Liver (tissue), 8 donors: ENCODE measurements at regions not wholly inside any gene's neighbourhood (a gene's known extent, or its start where the extent isn't known, plus 50 kb on each side); places are given as distances from the start of the nearest gene placed in this dataset.

Experiments
- DNase-seq: peaks from one replicate; pipeline ENCODE4 v3.0.0-alpha.2; 2017; ENCODE audit warnings: low spot score
- H3K27ac ChIP-seq, 2 donors: one replicate each; pipeline ENCODE4 v1.7.0; 2013; ENCODE audit warnings: inconsistent platforms in 2 of 2, low read length in 2 of 2, control low read depth in 1 of 2, low read depth in 1 of 2, mild to moderate bottlenecking in 1 of 2
- H3K27me3 ChIP-seq, 4 donors: one replicate each; pipeline versions ENCODE4 v1.6.1 to v1.7.0; 2013; ENCODE audit warnings: low read length in 3 of 4, inconsistent platforms in 1 of 4, mild to moderate bottlenecking in 1 of 4, moderate library complexity in 1 of 4; ENCODE audit not compliant: control insufficient read depth in 4 of 4, insufficient read depth in 4 of 4
- H3K36me3 ChIP-seq, 4 donors: one replicate each; pipeline versions ENCODE4 v1.6.1 to v1.7.0; 2013; ENCODE audit warnings: low read length in 3 of 4, mild to moderate bottlenecking in 3 of 4, low read depth in 1 of 4, moderate library complexity in 1 of 4; ENCODE audit not compliant: control insufficient read depth in 4 of 4, insufficient read depth in 3 of 4
- H3K4me1 ChIP-seq, 4 donors: one replicate each; pipeline versions ENCODE4 v1.6.1 to v1.7.0; 2013; ENCODE audit warnings: low read length in 3 of 4, mild to moderate bottlenecking in 3 of 4, moderate library complexity in 1 of 4; ENCODE audit not compliant: control insufficient read depth in 4 of 4, insufficient read depth in 4 of 4
- H3K4me3 ChIP-seq, 3 donors: one replicate each; pipeline versions ENCODE4 v1.6.1 to v1.7.0; 2013; ENCODE audit warnings: low read length in 3 of 3, control low read depth in 1 of 3, low read depth in 1 of 3, mild to moderate bottlenecking in 1 of 3
- H3K9ac ChIP-seq, 2 donors: one replicate each; pipeline ENCODE4 v1.7.0; 2013; ENCODE audit warnings: low read length in 2 of 2, mild to moderate bottlenecking in 2 of 2, moderate library complexity in 2 of 2, control low read depth in 1 of 2, low read depth in 1 of 2
- H3K9me3 ChIP-seq, 4 donors: one replicate each; pipeline versions ENCODE4 v1.6.1 to v1.7.0; 2013; ENCODE audit warnings: low read length in 3 of 4; ENCODE audit not compliant: control insufficient read depth in 4 of 4
- CTCF ChIP-seq: fragments of 150-350 bp; IDR thresholded peaks from 2 replicates; pipeline ENCODE4 v1.5.1; 2017; ENCODE audit warnings: improper control_type of control experiment, low read depth, low read length; ENCODE audit not compliant: missing input control
- EGR1 ChIP-seq, 2 donors: IDR thresholded peaks; 2 replicates each; pipeline ENCODE4 v1.6.1; 2016 to 2018; ENCODE audit warnings: antibody characterized with exemption in 2 of 2, low read depth in 2 of 2
- FOXA1 ChIP-seq: IDR thresholded peaks from 2 replicates; pipeline ENCODE4 v1.6.1; 2016; ENCODE audit warnings: antibody characterized with exemption
- FOXA2 ChIP-seq: IDR thresholded peaks from 2 replicates; pipeline ENCODE4 v1.6.1; 2016; ENCODE audit warnings: antibody characterized with exemption
- HNF4A ChIP-seq, 2 donors: conservative IDR thresholded peaks; 2 replicates each; pipeline ENCODE4 v1.6.1; 2016; ENCODE audit warnings: antibody characterized with exemption in 2 of 2, mild to moderate bottlenecking in 2 of 2
- JUND ChIP-seq, 2 donors: IDR thresholded peaks; 2 replicates each; pipeline ENCODE4 v1.6.1; 2016; ENCODE audit warnings: antibody characterized with exemption in 2 of 2
- NR2F2 ChIP-seq: IDR thresholded peaks from 2 replicates; pipeline ENCODE4 v1.6.1; 2016; ENCODE audit warnings: antibody characterized with exemption
- RAD21 ChIP-seq, 2 donors: IDR thresholded peaks; 2 replicates each; pipeline ENCODE4 v1.6.1; 2016; ENCODE audit warnings: antibody characterized with exemption in 2 of 2, mild to moderate bottlenecking in 2 of 2
- REST ChIP-seq: IDR thresholded peaks from 2 replicates; pipeline ENCODE4 v1.6.1; 2016; ENCODE audit warnings: antibody characterized with exemption, mild to moderate bottlenecking
- TAF1 ChIP-seq: conservative IDR thresholded peaks from 2 replicates; pipeline ENCODE4 v1.6.1; 2016; ENCODE audit warnings: antibody characterized with exemption, mild to moderate bottlenecking
- YY1 ChIP-seq: IDR thresholded peaks from 2 replicates; pipeline ENCODE4 v1.6.1; 2016; ENCODE audit warnings: antibody characterized with exemption, mild to moderate bottlenecking
- ZBTB33 ChIP-seq: IDR thresholded peaks from 2 replicates; pipeline ENCODE4 v1.6.1; 2016; ENCODE audit warnings: antibody characterized with exemption
- WGBS: extraction: QIAGEN DNeasy Blood & Tissue Kit; methylation state at CpG from one replicate; pipeline ENCODE4 v1.1.7; 2013; 5-methylcytosine and 5-hydroxymethylcytosine counted together
- TF ChIP-seq, protein P1 (sequence below): IDR thresholded peaks from 2 replicates; pipeline ENCODE4 v1.6.1; 2016; ENCODE audit warnings: antibody characterized with exemption
- donor health status: healthy.
- donor health status: healthy.
- donor health status: healthy.
- donor health status: healthy.
- donor health status: healthy.

DNA sequence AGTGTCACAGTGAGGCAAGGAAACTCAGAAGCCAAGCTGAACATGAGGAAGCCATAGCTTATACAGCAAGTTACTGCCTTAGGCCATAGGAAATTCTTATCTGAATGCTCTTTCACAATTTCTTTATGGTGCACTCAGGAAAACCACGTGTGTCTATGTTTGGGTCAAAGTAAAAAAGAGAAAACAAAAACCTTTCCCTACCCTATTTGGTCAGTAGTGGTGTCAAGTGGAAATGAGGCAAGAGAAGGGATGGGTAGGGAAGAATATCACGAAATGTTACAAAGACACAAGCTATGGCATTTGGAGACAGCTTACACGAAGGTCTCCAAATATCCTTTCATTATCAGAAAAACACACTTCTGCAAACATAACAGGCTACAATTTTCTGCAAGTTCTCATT, 83.4 kb upstream of the INPP4B start:
- 46% methylated on average over 3 of the region's 3 CpGs for WGBS
- no peak overlapping the region for H3K4me3 ChIP-seq
- no peak for DNase-seq
- H3K27me3 ChIP-seq: no peaks in the 10 kb centered on the region
- no peaks in the 10 kb centered on the region for H3K4me1 ChIP-seq
- H3K27ac ChIP-seq: no peak overlapping the region
- no peaks in the 10 kb centered on the region for H3K36me3 ChIP-seq
- no peaks in the 10 kb centered on the region for H3K9me3 ChIP-seq
- H3K9ac ChIP-seq: no peak overlapping the region
- TF ChIP-seq REST (no peak), ZBTB33 (no peak), FOXA1 (no peak), JUND (IDR thresholded peaks at IDR 0.05) (no peak), YY1 (no peak), TAF1 (no peak), HNF4A (conservative IDR thresholded peaks at IDR 0.05) (no peak), NR2F2 (no peak), FOXA2 (no peak), RAD21 (IDR thresholded peaks at IDR 0.05) (no peak)
- TF ChIP-seq, protein P1, sequence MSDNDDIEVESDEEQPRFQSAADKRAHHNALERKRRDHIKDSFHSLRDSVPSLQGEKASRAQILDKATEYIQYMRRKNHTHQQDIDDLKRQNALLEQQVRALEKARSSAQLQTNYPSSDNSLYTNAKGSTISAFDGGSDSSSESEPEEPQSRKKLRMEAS: no peak

GRCh38 chr4:142933207-142933606, 87.1 kb upstream of the INPP4B start:
- H3K9ac ChIP-seq: no peak overlapping the region
- 82% methylated on average over 5 of the region's 5 CpGs for WGBS
- DNase-seq: no peak
- H3K4me3 ChIP-seq: no peak overlapping the region
- H3K27ac ChIP-seq: no peak overlapping the region
- H3K36me3 ChIP-seq: no peaks in the 10 kb centered on the region
- H3K27me3 ChIP-seq: no peaks in the 10 kb centered on the region
- H3K9me3 ChIP-seq: no peaks in the 10 kb centered on the region
- H3K4me1 ChIP-seq: no peaks in the 10 kb centered on the region
- TF ChIP-seq FOXA1 (no peak), CTCF (no peak), TAF1 (no peak), EGR1 (IDR thresholded peaks at IDR 0.05; ENCODE audit: low read depth in 2 of 2) (no peak), JUND (IDR thresholded peaks at IDR 0.05) (no peak), ZBTB33 (no peak), FOXA2 (no peak)
